ENCODE measurements at regions not wholly inside any gene's neighbourhood (a gene's known extent, or its start where the extent isn't known, plus 50 kb on each side); places are given as distances from the start of the nearest gene placed in this dataset.

- TF ChIP-seq, protein P1, sequence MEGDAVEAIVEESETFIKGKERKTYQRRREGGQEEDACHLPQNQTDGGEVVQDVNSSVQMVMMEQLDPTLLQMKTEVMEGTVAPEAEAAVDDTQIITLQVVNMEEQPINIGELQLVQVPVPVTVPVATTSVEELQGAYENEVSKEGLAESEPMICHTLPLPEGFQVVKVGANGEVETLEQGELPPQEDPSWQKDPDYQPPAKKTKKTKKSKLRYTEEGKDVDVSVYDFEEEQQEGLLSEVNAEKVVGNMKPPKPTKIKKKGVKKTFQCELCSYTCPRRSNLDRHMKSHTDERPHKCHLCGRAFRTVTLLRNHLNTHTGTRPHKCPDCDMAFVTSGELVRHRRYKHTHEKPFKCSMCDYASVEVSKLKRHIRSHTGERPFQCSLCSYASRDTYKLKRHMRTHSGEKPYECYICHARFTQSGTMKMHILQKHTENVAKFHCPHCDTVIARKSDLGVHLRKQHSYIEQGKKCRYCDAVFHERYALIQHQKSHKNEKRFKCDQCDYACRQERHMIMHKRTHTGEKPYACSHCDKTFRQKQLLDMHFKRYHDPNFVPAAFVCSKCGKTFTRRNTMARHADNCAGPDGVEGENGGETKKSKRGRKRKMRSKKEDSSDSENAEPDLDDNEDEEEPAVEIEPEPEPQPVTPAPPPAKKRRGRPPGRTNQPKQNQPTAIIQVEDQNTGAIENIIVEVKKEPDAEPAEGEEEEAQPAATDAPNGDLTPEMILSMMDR (IDR thresholded peaks at IDR 0.05 in 4 of 5, conservative IDR thresholded peaks at IDR 0.05 in 1 of 5), result no peak
- TF ChIP-seq POLR2A (IDR thresholded peaks at IDR 0.05), result no peak
Measured at GRCh38 chr9:18338042-18338441, 135.9 kb upstream of the ADAMTSL1 start.
